ENCODE measurements at regions not wholly inside any gene's neighbourhood (a gene's known extent, or its start where the extent isn't known, plus 50 kb on each side); places are given as distances from the start of the nearest gene placed in this dataset.

DNA sequence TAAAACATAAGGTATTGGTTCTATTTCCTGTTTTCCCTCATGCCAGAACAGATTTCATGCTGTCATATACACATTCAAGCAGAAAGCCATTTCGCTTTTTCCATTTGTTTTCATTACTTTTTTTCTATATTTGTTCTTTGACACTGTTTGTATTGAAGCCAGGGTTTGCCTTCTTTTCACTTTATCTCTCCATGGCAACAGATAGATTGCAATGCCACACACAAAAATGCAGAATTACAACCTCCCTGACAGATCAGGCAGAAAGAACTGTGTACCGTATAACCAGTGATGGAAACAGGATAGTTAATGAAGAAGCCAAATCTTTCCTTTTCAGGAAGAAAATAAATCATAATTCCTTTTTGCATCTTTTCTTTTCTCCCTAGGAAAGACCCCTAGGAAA, 103.0 kb upstream of the PCGF5 start:
- TF ChIP-seq EZH2 (IDR thresholded peaks at IDR 0.05; ENCODE audit: insufficient read depth, poor library complexity, severe bottlenecking) (no peak), EZH2phosphoT487 (IDR thresholded peaks at IDR 0.05; ENCODE audit: insufficient read depth, low read depth) (no peak)
